Stimulated activated CD4-positive, alpha-beta T cell treated with anti-CD3 and anti-CD28 coated beads, Interleukin-1b, Interleukin-23, amount 100 ng/mL, for 1 hour (primary cell): ENCODE measurements at regions not wholly inside any gene's neighbourhood (a gene's known extent, or its start where the extent isn't known, plus 50 kb on each side); places are given as distances from the start of the nearest gene placed in this dataset.

Source experiments
- DNase-seq, 2 donors: peaks; one replicate each; pipeline ENCODE4 v3.0.0-alpha.2; 2020; ENCODE audit warnings: low read depth in 2 of 2

DNA sequence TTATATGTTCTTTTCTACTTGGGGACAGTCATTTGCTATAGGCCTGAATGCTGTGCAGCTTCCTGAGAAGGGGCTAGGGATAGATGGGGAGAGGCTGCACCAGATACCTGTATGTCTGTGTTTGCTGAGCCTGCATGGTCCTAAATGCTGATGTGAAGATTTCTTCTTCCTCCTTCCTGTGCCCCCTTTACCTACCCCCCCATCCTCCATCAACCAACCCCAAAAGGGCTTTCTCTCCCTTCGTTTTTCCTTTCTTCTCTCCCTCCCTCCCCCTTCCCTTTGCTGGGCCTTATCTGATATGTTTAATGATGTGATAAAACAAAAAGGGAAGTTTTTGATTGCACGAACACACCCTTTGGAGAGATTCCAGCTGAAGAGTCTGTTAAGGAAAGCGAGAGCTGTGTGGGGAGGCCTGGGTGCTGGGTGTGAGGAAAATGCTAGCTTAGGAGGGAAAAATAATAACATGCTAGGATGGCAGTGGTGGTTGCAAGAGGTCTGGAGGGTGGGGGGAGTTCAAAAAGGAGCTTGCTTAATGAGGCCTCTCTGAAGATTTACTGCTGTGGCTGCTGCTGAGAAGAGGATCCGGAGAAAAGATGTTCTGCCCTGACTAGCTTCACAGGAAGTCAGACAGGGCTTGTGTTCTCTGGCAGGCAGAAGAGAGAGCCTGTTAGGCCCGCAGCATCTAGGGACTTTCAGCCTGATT, 101.8 kb downstream of the SAMD9 start:
- no peak for DNase-seq

DNA sequence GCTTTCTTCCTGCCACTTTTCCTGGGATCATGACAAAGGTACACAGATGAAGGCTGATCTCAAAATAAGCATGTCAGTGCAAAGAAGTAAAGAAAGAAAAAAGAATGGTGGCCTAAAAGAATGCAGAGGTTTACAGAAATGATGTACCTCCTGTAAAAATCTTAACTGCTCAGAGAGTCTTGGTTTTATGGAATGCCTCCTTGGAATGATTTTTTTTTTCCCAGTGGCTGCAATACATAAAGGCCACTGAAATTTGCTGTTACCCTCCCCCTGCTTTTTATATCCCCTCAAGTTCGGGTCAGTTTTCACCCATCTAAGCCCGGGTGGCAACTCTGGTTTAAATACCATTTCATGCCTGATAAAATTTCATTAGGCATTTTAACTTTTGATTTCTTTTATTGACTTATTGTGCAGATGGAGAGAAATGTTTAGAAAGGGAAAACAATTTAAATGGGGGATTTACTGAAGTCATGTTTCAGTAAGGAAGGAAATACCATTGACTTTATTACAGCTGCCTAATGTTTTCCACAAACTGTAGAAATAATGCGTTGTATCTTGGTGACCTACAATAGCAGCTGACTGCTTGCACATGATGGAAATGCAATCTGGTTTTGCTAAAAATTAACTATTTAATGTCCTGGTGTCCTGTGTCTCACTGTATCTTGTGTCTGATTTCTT, 102.5 kb downstream of the SAMD9 start:
- no peak for DNase-seq

DNA sequence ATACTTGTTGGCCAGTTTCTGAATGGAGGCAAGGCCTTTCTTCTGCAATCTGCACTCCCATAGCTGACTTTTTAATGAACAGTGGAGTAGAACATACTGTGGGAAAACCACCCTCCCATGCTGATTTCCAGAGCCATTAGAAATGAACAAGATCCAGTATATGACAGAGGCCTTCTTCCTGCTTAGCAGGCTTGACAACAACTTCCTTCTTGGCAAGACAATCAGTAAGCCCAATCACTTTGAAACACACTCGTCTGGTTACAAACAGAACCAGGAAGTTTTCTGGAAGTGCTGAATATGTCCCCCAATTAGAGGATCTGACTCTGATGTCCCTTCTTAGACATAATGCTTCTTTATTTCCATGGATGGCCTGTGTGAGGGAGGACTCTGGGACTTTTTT, 103.4 kb downstream of the SAMD9 start:
- DNase-seq: no peak

DNA sequence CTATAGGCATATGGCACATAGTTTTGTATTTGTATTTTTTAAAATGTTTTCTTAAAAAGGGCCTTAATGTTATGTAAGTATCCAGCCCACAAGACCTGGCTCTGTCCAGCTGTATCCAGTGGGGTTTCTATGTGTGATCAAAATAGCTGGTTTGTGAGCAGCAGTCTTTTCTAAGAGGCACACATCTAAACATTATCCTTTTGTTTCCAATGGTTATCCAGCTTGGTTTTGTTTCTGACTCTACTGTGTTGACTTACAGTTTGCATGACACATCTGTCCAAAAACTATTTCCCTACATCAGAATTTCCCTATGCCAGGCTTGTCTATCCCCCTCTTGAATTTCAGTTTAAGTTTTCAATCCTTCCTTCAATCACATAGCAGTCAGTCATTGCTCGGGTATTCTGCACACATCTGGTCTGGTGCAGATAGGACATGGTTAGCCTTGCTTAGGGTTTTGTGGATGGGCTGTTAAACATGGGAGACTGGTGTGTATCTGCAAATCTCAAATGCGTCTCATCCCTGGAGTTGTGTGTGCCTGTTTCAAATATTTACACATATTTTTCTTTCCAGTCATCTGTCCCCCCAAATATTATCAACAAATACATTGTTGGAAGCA, 104.2 kb downstream of the SAMD9 start:
- no peak for DNase-seq

DNA sequence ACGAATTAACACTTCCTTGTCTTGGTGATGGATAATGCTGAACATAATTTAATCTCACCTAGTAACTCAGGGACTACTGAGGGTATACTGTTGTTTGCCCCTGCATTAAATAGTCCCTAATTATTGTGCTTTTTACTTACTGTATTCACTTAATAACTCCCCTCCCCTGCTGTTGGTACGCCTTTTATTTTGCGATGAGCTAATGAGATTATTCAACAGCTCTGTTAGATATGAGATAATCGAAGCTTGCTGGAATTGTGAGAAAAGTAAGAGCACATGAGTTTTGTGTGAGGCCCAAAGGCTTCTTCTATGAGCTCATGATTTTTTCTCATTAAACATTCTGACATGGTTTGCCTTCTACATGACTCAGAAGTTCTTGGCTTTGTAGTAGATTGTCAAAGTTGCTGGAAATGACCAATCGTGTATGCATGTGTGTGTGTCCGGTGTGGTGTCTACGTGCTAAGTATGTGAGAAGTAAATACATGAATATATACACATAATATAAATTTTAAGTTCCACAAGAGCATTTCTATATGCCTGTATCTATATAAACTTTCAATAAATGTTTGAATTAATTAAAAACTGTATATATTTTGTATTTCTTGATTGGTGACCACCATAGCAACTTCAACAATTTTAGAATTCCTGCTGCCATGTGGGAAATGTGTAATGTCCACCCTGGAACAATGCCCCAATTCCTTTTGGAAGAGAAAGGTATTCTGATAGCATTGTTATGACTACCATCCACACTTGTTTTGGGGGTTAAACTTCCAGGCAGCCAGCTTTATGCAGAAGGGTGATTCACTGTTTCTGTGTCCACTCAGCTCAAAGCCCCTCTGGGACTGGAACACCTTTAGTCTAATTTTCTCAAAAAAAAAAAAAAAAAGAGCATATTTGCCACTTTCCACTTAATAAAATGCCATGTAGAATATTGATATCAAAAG, 106.2 kb downstream of the SAMD9 start:
- DNase-seq: no peak

DNA sequence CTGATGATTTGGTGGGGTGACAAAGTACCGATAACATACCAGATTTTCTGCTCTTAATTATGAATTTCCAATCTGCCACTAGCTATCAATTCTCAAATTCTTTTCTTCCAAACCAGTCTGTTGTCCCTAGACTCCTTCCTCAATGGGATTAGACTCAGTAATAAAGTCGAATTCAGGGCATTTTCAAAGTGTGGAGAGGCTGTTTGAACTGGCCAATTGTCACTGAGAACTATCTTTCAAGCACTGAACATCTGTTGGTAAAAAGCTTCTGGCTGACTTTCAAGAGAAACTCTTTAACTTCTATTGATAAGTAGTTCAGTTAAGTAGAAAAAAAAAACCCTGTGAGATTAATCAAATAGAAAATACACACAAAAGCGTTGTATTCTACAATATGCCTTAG, 108.9 kb downstream of the SAMD9 start:
- no peak for DNase-seq

DNA sequence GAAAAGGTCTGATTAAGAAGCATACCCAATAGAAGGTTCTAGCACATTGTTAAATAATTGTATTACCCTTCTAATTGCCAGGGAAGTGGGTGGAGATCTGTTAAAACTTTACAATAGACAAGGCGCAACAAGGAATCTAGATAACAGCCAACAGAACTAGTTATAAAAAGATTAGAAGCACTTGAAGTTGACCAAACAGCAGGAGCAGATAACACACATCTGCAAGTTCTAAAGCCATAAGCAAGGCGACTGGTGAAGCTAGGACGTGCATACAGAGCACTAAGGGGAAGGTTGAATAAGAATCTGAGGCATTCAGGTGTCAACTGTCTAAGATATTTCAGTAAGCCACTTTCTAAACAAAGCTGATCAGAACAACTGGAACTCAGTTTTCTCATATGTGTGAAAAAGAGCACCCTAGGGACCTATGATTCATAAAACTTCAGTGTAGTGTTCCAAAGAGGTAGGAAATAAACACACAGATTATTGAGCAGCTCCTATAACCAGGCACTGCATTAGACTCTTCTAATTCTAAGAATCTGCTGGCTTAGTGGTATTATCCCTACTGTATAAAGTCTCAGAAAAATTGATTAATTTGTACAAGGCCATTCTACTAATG, 111.2 kb downstream of the SAMD9 start:
- no peak for DNase-seq

DNA sequence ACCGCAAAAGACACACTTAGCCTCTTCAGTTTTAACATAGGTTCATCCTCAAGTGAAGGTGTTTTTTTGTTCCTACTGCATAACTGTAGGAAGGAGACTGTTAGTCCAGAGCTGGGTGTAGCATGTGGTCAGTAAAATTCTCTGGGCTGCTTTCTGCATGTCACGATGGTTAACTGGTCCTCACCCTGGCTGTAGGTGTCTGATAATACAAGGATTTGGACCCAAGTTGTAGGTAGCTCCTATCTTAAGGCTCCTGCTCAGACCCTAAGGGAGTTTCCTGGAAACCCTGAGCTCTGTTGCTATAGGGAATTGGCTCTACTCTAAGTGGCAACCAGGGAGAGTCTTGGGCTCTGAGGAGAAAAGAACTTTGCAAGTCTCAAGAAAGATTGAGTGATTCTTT, 112.9 kb downstream of the SAMD9 start:
- no peak for DNase-seq

DNA sequence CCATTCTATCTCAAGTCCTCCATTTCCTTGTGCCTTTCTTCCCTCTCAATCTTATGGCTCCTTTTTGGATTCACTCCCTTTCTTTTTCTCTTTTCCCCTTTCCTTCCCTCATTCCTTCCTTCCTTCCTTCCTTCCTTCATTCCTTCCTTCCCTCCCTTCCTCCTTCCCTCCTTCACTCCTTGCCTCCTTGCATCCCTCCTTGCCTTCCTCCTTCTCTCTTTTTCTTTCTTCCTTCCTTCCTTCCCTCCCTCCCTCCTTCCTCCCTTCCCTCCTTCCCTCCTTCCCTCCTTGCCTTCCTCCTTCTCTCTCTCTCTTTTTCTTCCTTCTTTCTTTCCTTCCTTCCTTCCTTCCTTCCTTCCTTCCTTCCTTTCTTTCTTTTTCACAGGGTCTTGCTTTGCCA, 120.1 kb downstream of the SAMD9 start:
- DNase-seq: no peak

DNA sequence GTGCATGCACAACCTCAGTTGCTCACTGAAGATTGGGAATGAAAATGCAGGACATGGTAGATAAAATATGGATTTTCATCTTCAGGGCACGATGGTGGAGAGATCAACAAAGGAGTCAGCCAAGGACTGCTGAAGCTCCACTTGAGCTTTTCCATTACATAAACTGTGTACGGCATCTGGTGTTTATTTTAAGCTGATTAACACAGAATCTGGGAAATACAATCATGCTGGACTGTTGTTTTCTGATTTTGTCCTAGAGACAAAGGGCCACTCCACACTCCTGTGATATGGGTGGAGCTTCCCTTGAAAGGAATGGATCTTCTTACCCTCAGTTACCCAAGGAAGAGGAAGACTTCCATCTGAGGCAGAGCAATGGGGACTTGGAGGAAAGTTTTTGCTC, 120.6 kb downstream of the SAMD9 start:
- DNase-seq: no peak

DNA sequence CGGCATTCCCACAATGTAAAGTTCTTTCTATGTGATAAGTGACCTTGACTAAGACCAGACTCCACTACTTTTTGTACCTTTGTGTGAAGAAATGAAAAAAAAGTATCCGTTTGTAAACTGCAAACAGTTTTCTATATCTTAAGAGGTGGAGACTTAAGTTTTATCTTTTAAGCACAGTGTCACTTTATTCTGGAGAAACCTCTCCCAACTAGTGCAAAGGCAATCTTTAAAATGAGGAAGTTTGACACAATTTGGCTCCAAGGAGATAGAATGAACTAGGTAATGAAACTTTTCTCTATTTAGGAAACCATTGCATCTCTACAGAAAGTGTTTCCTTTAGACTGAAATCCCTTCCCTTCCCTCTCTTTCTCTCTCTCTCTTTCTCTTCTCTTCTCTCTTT, 122.9 kb downstream of the SAMD9 start:
- no peak for DNase-seq

DNA sequence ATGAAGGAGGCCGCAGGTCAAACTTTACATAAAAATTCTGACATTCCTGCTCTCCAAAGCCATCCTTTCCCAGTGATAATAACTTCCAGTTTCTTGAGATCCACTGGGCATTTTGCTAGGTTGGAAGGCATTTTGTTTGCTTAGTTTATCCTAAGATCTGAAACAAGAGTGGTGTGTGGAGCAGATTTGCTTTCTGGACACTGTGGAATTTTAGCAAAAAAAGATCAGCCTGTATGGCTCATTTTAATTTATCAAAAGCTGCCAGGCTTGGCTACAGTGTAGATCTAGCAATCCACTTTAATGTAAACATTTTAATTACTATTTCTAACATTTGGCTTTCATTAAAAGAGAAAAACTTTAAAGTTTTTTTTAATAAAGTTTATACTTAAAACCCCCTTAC, 124.8 kb downstream of the SAMD9 start:
- DNase-seq: no peak

DNA sequence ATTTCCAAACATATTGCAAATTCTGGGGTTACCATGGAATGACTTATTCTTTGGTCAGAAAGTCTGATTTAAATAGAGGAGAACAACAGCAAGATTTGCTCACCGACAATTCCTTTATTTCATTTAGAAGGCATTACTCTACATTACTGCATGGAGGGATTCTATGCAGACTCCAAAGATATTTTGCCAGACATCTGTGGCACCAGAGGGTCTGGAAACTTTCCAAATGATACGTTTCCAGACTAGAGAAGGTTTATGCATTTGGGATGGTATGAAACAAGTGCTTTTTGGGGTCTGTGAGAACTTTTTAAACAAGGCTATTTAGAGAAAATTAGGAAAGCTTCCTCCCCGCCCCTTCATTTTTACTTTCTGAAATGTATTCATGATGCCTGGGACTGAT, 125.3 kb downstream of the SAMD9 start:
- no peak for DNase-seq

DNA sequence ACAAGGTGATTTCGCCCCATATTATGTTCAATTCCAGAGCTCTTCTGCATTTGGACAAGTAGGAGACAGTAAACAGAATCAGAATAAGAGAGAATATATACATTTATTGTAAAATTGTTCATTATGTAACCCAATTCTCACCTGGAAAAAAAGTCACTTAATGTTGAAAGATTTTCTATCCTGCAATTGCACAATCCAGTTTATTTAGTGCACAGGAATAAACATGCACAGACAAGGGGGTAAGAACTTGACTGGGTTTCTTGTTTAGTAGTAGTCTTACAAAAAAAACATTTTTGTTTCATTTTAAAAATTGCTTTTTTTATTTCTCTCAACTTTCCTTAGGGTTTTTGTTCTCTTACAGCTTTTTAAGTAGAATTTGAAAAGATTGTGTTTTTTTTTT, 126.6 kb downstream of the SAMD9 start:
- no peak for DNase-seq

DNA sequence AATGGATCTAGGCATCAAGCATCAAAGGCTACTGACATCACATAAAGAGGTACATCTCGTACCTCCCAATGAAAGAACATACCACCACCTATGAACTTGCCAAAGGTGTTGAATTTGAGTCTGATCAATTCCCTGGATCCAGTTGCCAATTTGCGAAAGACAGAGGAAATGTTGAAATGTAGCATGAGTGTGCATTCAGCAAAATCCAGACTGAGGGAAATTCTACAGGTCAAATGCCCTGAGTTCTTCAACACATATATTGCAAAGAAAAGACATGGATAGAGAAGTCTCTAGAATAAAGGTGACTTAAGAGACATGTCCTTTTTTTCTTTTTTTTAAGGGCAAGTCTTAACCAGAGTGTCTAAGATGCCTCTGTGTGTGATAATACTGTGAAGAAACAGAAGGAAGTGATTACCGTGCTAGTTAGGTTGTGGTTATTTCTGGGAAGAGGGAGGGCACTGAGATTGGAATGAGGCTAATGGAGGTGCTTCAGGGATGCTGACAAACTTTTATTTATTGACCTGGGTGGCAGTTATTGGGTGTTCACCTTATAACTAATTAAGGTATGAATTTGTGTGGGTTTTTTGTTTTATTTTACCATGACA, 128.7 kb downstream of the SAMD9 start:
- DNase-seq: no peak

DNA sequence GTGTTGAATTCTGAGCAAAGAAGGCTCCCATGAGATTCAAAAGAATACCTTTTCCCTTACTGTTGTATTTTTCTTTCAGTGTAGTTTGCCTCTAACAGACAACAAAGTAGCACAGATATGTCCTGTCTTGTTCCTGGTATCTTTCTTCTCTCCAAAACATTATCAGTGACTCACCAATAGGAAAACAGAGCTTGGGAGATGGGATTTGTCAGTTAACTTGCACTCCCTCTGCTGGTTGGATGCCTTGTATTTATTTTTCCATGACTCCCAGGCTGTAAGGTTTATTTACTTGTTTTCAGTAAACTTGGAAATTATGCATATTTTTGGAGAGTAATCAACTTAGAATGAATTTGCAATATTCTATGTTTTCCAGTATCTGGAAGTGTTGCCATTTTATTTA, 129.7 kb downstream of the SAMD9 start:
- DNase-seq: no peak

DNA sequence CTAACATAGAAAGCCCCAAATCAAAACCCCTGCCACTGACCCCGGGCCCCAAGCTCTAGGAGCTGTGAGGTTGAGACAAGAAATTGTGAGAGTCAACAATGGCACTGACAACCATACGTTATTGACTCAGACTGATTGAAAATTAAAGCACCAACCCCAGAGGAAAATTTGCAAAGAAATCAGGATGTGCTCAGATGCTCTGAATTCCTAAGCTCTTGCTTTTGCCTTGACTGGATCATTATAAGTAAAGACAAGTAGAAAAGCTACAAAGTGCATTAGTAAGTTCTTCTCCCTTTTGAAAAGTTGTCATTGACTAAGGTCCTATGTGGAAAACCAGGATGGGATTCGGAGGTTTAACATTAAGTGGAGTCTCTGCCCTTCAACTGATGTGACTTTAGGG, 130.2 kb downstream of the SAMD9 start:
- DNase-seq: no peak

DNA sequence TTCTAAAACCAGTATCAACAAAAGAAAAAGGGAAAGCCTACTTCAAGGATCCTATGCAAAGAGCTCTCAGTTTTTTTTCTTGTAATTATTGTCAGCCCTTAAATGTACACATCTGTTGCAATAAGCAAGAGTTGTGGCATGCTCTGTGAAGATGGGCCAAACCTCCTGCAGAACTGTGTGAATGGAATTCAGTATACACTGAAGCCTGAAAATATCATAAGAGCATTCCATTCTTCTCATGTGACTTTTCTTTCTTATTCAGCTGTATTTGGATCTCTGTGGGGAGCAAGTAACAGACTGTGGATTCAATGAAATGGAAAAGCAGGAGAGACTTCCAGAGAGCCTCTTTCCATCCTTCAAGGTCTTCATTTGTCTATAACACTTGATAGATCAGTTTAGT, 130.7 kb downstream of the SAMD9 start:
- no peak for DNase-seq

DNA sequence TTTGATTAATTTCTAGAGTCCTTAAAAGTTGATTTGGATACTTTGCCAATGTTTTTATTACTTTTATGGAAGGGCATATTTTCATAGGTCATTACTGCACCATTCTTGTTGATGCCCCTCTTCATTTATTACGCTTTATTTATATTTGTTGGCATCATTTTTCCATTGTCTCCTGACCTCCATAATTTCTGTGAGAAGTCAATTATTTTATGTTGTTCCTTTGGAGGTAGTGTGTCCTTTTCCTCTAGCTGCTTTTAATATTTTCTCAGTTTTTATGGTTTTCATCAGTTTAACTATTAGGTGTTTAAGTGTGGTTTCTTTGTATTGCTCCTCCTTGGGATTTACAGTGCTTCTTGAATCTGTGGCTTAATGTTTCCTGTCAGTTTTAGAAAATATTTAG, 134.9 kb downstream of the SAMD9 start:
- DNase-seq: no peak

DNA sequence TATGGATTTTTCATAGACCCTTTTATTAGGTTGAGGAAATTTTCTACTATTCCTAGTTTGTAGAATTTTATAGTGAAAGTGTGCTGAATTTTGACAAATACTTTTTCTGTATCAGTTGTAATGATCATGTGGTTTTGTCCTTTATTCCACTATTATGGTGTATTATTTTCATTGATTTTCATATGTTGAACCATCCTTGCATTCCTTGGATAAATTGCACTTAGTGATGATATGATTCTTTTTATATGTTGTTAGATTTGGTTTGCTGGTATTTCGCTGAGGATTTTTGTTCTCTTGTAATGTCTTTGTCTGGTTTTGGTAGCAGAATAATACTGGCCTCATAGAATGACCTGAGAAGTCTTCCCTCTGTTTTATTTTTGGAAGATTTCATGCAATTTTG, 140.6 kb upstream of the CDK6 start:
- no peak for DNase-seq

DNA sequence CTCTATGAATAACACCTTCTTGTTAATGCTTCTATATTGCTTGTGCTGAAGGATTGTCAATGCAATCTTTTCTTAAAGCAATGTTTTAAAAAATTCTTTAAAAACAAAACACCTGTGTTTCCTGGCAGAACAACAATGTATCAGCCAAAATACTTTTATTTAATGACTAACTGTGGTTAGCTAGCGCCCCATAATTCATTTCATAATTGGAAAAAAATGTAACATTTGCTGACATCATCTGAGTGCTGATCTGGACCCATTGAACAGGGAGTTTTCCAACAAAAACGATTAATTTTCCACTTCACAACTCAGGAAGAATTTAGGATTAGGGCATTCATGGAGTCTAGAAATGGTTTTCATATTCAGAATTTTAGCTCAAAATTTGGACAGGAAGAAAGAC, 137.6 kb upstream of the CDK6 start:
- no peak for DNase-seq
